MCF 10A (cell line): ENCODE measurements at regions not wholly inside any gene's neighbourhood (a gene's known extent, or its start where the extent isn't known, plus 50 kb on each side); places are given as distances from the start of the nearest gene placed in this dataset.

Experiments
- BruUV-seq: library from RNA; stranded (reverse); fragments of 400-500 nt; replicated peaks from 2 replicates; lab custom pipeline; 2021; lab: Mats Ljungman, UMichigan
- CTCF ChIA-PET: fragments of 300-600 bp; sonication (Branson Sonifier 250); formaldehyde crosslinking; extraction: SDS; loops from one replicate; lab custom pipeline; 2021; ENCODE audit warnings: antibody characterized with exemption, inconsistent platforms; lab: Yijun Ruan, JAX
- POLR2A ChIA-PET: fragments of 300-600, 350-650 bp; sonication (Branson Sonifier 250); formaldehyde crosslinking; extraction: SDS; loops from one replicate; lab custom pipeline; 2020; ENCODE audit warnings: antibody characterized with exemption, inconsistent platforms; lab: Yijun Ruan, JAX
- DNase-seq: peaks from one replicate; pipeline ENCODE4 v3.0.0-alpha.2; 2018; ENCODE audit not compliant: unreplicated experiment
- H3K27ac Mint-ChIP-seq: one replicate; pipeline ENCODE4 v1.8.0; 2022; ENCODE audit warnings: mild to moderate bottlenecking, low read depth, mixed read lengths; ENCODE audit not compliant: unreplicated experiment
- H3K27me3 Mint-ChIP-seq: one replicate; pipeline ENCODE4 v1.8.0; 2022; ENCODE audit warnings: mixed read lengths; ENCODE audit not compliant: insufficient read depth, unreplicated experiment
- H3K36me3 Mint-ChIP-seq: one replicate; pipeline ENCODE4 v1.8.0; 2022; ENCODE audit warnings: mild to moderate bottlenecking, moderate library complexity, mixed read lengths; ENCODE audit not compliant: insufficient read depth, unreplicated experiment
- H3K4me1 Mint-ChIP-seq: one replicate; pipeline ENCODE4 v1.8.0; 2022; ENCODE audit warnings: mixed read lengths; ENCODE audit not compliant: insufficient read depth, unreplicated experiment
- H3K4me3 Mint-ChIP-seq: one replicate; pipeline ENCODE4 v1.8.0; 2022; ENCODE audit warnings: mild to moderate bottlenecking, moderate library complexity, mixed read lengths; ENCODE audit not compliant: unreplicated experiment
- H3K9me3 Mint-ChIP-seq: one replicate; pipeline ENCODE4 v1.8.0; 2022; ENCODE audit warnings: mixed read lengths; ENCODE audit not compliant: unreplicated experiment
- intact Hi-C: fragments of 100-400 bp; cut with micrococcal nuclease; formaldehyde crosslinking; loops from 2 replicates; pipeline ENCODE4 v1.14.1; 2022
- TF ChIP-seq, protein P1 (sequence below): fragments of 200-600 bp; IDR thresholded peaks from one replicate; pipeline ENCODE4 v1.8.0; 2022; ENCODE audit warnings: antibody characterized with exemption, mild to moderate bottlenecking; ENCODE audit not compliant: unreplicated experiment

- TF ChIP-seq, protein P1, sequence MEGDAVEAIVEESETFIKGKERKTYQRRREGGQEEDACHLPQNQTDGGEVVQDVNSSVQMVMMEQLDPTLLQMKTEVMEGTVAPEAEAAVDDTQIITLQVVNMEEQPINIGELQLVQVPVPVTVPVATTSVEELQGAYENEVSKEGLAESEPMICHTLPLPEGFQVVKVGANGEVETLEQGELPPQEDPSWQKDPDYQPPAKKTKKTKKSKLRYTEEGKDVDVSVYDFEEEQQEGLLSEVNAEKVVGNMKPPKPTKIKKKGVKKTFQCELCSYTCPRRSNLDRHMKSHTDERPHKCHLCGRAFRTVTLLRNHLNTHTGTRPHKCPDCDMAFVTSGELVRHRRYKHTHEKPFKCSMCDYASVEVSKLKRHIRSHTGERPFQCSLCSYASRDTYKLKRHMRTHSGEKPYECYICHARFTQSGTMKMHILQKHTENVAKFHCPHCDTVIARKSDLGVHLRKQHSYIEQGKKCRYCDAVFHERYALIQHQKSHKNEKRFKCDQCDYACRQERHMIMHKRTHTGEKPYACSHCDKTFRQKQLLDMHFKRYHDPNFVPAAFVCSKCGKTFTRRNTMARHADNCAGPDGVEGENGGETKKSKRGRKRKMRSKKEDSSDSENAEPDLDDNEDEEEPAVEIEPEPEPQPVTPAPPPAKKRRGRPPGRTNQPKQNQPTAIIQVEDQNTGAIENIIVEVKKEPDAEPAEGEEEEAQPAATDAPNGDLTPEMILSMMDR, result no peak
- no TSS peak for BruUV-seq
- DNase-seq, result no peak
- H3K4me3 Mint-ChIP-seq, result no peak overlapping the region
- H3K36me3 Mint-ChIP-seq, result no peaks in the 10 kb centered on the region
- POLR2A ChIA-PET, result no interaction called here
- no peaks in the 10 kb centered on the region for H3K9me3 Mint-ChIP-seq
- CTCF ChIA-PET, result no interaction called here
- no peaks in the 10 kb centered on the region for H3K4me1 Mint-ChIP-seq
- H3K27ac Mint-ChIP-seq, result no peak overlapping the region
- intact Hi-C loops, result no loop called here
- H3K27me3 Mint-ChIP-seq, result no peaks in the 10 kb centered on the region
Measured at GRCh38 chr10:128472196-128472595, 346.0 kb upstream of the MKI67 start.

DNA sequence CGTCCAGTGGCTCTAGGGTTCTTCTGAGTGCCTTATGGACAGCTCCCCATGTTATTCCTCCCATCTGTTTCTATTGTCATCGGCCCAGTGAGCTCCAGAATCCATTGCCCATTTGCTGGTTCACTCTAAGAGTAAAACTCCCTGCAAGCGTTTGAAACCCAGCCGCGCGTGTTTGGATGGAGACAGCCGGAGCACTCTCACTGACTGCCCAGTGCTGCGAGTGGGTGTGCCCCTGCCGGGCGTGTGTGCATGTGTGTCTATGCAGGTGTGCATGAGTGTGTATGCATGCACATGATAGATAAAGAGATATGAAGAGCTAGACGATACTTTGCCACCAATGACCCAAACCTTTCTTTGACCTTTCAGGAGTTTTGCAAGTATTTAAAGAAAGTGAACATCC is 347.2 kb upstream of the MKI67 start:
- Mint-ChIP-seq H3K4me3 (no peak overlapping the region), H3K9me3 (no peaks in the 10 kb centered on the region), H3K4me1 (no peaks in the 10 kb centered on the region), H3K27ac (no peak overlapping the region), H3K27me3 (no peaks in the 10 kb centered on the region), H3K36me3 (no peaks in the 10 kb centered on the region)
- POLR2A ChIA-PET, result no interaction called here
- TF ChIP-seq, protein P1, result no peak
- intact Hi-C loops, result no loop called here
- CTCF ChIA-PET, result interaction anchor here (0.7 to 1.1 kb wide), 2 partner anchors 209 to 257 kb away, joined by 3 read pairs; no protein-coding TSS in a partner anchor
- no TSS peak for BruUV-seq
- DNase-seq, result no peak

DNA sequence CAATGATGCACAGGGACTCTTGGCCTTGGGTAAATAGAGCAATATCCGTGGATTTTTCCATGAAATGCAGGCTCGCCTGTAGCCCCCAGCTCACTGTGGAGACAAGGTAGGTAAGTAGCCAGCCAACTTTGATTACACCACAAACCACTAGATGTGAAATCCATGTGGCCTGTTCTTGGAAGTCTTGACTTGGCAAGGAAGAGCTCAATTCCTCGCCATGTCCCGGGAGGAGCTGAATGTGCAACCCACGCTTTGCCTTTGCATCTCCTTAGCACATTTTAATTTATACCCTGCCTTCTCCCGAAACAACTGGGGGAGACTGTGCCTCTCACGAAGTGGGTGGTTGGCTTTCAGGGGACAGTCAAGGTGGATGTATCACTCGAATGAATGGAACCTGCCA is 347.7 kb upstream of the MKI67 start:
- Mint-ChIP-seq H3K27ac (no peak overlapping the region), H3K36me3 (no peaks in the 10 kb centered on the region), H3K9me3 (no peaks in the 10 kb centered on the region), H3K27me3 (no peaks in the 10 kb centered on the region), H3K4me1 (no peaks in the 10 kb centered on the region), H3K4me3 (no peak overlapping the region)
- no peak for DNase-seq
- TF ChIP-seq, protein P1, result no peak
- intact Hi-C loops, result no loop called here
- POLR2A ChIA-PET, result no interaction called here
- no TSS peak for BruUV-seq
- CTCF ChIA-PET, result no interaction called here

DNA sequence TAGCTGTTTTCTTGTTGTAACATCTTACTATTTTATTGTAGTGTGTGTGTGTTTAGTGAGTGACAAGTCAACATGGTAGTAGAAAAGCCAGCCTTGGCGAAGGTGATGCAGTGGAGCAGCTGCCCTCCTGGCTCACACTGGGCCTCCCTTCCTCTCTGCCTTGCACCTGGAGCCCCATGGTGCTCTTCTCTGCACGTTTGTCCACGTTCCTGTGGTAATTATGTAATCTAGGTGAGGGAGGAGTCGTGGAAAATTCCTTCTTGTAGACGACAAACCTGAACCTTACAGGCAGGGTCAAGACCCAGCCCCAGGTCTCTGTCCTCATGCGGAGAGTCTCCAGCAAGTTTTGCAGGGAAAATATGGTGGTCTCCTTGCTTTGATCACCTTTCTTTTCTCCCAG is 348.3 kb upstream of the MKI67 start:
- H3K27me3 Mint-ChIP-seq, result no peaks in the 10 kb centered on the region
- no peaks in the 10 kb centered on the region for H3K9me3 Mint-ChIP-seq
- H3K4me3 Mint-ChIP-seq, result no peak overlapping the region
- H3K27ac Mint-ChIP-seq, result no peak overlapping the region
- TF ChIP-seq, protein P1, result no peak
- ChIA-PET POLR2A (no interaction called here), CTCF (no interaction called here)
- no peaks in the 10 kb centered on the region for H3K4me1 Mint-ChIP-seq
- DNase-seq, result no peak
- BruUV-seq, result no TSS peak
- H3K36me3 Mint-ChIP-seq, result no peaks in the 10 kb centered on the region
- intact Hi-C loops, result no loop called here
